HEK293 (cell line): ENCODE measurements at regions not wholly inside any gene's neighbourhood (a gene's known extent, or its start where the extent isn't known, plus 50 kb on each side); places are given as distances from the start of the nearest gene placed in this dataset.

Experiments
- ZBTB48 ChIP-seq: fragments of 450-650 bp; formaldehyde crosslinking; IDR thresholded peaks from 2 replicates; pipeline ENCODE4 v1.5.1; 2016; ENCODE audit warnings: missing biosample characterization, missing genetic modification characterization
- ZNF202 ChIP-seq: fragments of 450-650 bp; formaldehyde crosslinking; IDR thresholded peaks from 2 replicates; pipeline ENCODE4 v1.5.1; 2016; ENCODE audit warnings: missing biosample characterization, missing genetic modification characterization, borderline replicate concordance
- ZNF23 ChIP-seq: fragments of 450-650 bp; formaldehyde crosslinking; IDR thresholded peaks from 2 replicates; pipeline ENCODE4 v1.5.1; 2016; ENCODE audit warnings: missing biosample characterization, missing genetic modification characterization, borderline replicate concordance
- TF ChIP-seq, protein P1 (sequence below): fragments of 450-650 bp; formaldehyde crosslinking; IDR thresholded peaks from 2 replicates; pipeline ENCODE4 v1.5.1; 2016; ENCODE audit warnings: missing biosample characterization, missing genetic modification characterization

DNA sequence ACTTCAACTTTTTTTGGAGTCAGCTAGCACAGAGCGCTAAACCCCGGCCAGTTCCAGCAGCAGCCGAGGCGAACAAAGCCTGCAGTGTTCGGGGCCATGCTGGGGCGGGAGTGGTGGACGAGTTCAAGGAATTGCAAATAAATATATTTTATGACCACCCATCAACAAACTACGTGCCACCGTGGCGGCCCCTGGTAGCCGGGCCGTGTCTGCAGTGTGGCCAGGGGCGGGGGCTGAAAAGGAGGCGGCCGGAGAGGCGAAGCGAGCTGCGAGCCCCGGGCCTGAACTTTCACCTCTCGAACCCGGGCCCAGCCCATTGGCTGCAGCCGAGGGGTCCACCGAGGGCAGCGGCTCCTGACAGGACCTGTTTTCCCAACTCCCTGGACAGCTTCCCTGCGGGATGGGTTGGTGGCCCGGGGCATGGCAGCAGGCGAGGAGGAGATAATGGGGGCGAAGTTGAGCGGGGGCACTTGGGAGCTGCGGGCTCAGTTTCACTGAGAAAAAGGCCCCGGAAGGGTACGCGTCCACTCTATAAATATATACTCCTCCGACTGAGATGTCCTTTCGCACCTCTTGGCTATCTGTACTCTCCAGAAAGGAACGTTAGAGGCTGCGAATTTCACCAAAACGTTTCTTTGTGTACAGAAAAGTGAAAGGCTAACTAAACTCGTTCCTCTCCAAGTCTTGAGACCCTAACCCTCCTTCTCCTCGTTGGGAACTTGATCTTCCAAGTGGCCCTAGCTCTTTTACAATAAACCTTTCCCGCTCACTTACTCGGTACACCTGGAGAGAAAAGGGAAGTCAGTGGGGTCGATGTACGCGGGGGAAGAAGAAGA lies 164.6 kb upstream of the PPP1R3A start:
- TF ChIP-seq ZNF202 (tag by site-specific recombination): peak; percentile 41; the same call in 1 of the 2 replicates
- no peak for TF ChIP-seq ZBTB48
- TF ChIP-seq, protein P1, sequence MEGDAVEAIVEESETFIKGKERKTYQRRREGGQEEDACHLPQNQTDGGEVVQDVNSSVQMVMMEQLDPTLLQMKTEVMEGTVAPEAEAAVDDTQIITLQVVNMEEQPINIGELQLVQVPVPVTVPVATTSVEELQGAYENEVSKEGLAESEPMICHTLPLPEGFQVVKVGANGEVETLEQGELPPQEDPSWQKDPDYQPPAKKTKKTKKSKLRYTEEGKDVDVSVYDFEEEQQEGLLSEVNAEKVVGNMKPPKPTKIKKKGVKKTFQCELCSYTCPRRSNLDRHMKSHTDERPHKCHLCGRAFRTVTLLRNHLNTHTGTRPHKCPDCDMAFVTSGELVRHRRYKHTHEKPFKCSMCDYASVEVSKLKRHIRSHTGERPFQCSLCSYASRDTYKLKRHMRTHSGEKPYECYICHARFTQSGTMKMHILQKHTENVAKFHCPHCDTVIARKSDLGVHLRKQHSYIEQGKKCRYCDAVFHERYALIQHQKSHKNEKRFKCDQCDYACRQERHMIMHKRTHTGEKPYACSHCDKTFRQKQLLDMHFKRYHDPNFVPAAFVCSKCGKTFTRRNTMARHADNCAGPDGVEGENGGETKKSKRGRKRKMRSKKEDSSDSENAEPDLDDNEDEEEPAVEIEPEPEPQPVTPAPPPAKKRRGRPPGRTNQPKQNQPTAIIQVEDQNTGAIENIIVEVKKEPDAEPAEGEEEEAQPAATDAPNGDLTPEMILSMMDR (tag by site-specific recombination): no peak
- no peak for TF ChIP-seq ZNF23
